Trophoblast cell (in vitro differentiated cells and primary cell): ENCODE measurements at regions not wholly inside any gene's neighbourhood (a gene's known extent, or its start where the extent isn't known, plus 50 kb on each side); places are given as distances from the start of the nearest gene placed in this dataset.

ENCODE experiments used
- DNase-seq, 2 donors: peaks; one replicate each; pipeline ENCODE4 v3.0.0-alpha.2; 2016
- H2AFZ ChIP-seq: 2 replicates; pipeline ENCODE4 v1.6.1; 2013; ENCODE audit warnings: low read length, moderate library complexity, mild to moderate bottlenecking; ENCODE audit not compliant: insufficient read depth, poor library complexity
- H2AK5ac ChIP-seq: 2 replicates; pipeline ENCODE4 v1.6.1; 2013; ENCODE audit warnings: mild to moderate bottlenecking, low read length
- H2BK120ac ChIP-seq: 2 replicates; pipeline ENCODE4 v1.6.1; 2013; ENCODE audit warnings: low read length, mild to moderate bottlenecking, moderate library complexity; ENCODE audit not compliant: insufficient read depth, poor library complexity
- H2BK12ac ChIP-seq: 2 replicates; pipeline ENCODE4 v1.6.1; 2013; ENCODE audit warnings: mild to moderate bottlenecking, low read length, moderate library complexity
- H2BK5ac ChIP-seq: 2 replicates; pipeline ENCODE4 v1.6.1; 2013; ENCODE audit warnings: low read length, low read depth, moderate library complexity, mild to moderate bottlenecking; ENCODE audit not compliant: poor library complexity
- H3K14ac ChIP-seq: 2 replicates; pipeline ENCODE4 v1.6.1; 2013; ENCODE audit warnings: mild to moderate bottlenecking, low read length
- H3K18ac ChIP-seq: 2 replicates; pipeline ENCODE4 v1.6.1; 2013; ENCODE audit warnings: mild to moderate bottlenecking, low read length
- H3K23ac ChIP-seq: 2 replicates; pipeline ENCODE4 v1.6.1; 2013; ENCODE audit warnings: low read length
- H3K27ac ChIP-seq: 2 replicates; pipeline ENCODE4 v1.5.1; 2013; ENCODE audit warnings: low read depth, mild to moderate bottlenecking, inconsistent platforms, low read length, moderate library complexity
- H3K27me3 ChIP-seq: 2 replicates; pipeline ENCODE4 v1.6.1; 2013; ENCODE audit warnings: inconsistent platforms, mild to moderate bottlenecking, low read length, moderate library complexity; ENCODE audit not compliant: insufficient read depth
- H3K36me3 ChIP-seq, 2 experiments: 1 replicate in 1 of 2; 2 replicates in 1 of 2; pipeline ENCODE4 v1.6.1; 2013; ENCODE audit warnings: low read length in 2 of 2, mild to moderate bottlenecking in 2 of 2, moderate library complexity in 1 of 2; ENCODE audit not compliant: insufficient read depth in 2 of 2, control insufficient read depth in 1 of 2
- H3K4ac ChIP-seq: 2 replicates; pipeline ENCODE4 v1.6.1; 2013; ENCODE audit warnings: low read depth, mild to moderate bottlenecking, low read length, moderate library complexity
- H3K4me1 ChIP-seq, 2 experiments: 1 replicate in 1 of 2; 2 replicates in 1 of 2; pipeline ENCODE4 v1.6.1; 2013; ENCODE audit warnings: low read length in 2 of 2, mild to moderate bottlenecking in 2 of 2, moderate library complexity in 1 of 2; ENCODE audit not compliant: insufficient read depth in 2 of 2, control insufficient read depth in 1 of 2
- H3K4me2 ChIP-seq: 2 replicates; pipeline ENCODE4 v1.6.1; 2013; ENCODE audit warnings: inconsistent platforms, mild to moderate bottlenecking, low read length, moderate library complexity
- H3K4me3 ChIP-seq: 2 replicates; pipeline ENCODE4 v1.5.1; 2013; ENCODE audit warnings: mild to moderate bottlenecking, low read depth, low read length, inconsistent platforms
- H3K79me1 ChIP-seq: one replicate; pipeline ENCODE4 v1.6.1; 2013; ENCODE audit warnings: low read length
- H3K79me2 ChIP-seq: 2 replicates; pipeline ENCODE4 v1.6.1; 2013; ENCODE audit warnings: low read length, mild to moderate bottlenecking; ENCODE audit not compliant: control insufficient read depth, insufficient read depth, poor library complexity
- H3K9ac ChIP-seq: 2 replicates; pipeline ENCODE4 v1.6.1; 2013; ENCODE audit warnings: mild to moderate bottlenecking, low read length
- H3K9me3 ChIP-seq: 2 replicates; pipeline ENCODE4 v1.6.1; 2013; ENCODE audit warnings: low read depth, mild to moderate bottlenecking, control low read depth, inconsistent platforms, low read length; ENCODE audit not compliant: insufficient read depth
- H4K12ac ChIP-seq: 2 replicates; pipeline ENCODE4 v1.6.1; 2013; ENCODE audit warnings: low read depth, mild to moderate bottlenecking, low read length, moderate library complexity
- H4K8ac ChIP-seq: 2 replicates; pipeline ENCODE4 v1.6.1; 2013; ENCODE audit warnings: low read depth, mild to moderate bottlenecking, low read length, moderate library complexity
- H4K91ac ChIP-seq: one replicate; pipeline ENCODE4 v1.6.1; 2013; ENCODE audit warnings: low read depth, mild to moderate bottlenecking, low read length, moderate library complexity
- WGBS: extraction: QIAGEN DNeasy Blood & Tissue Kit; methylation state at CpG from one replicate; pipeline ENCODE4 v1.1.7; 2013; ENCODE audit warnings: missing lambda C conversion rate; ENCODE audit not compliant: insufficient read length, insufficient coverage; ENCODE audit errors: extremely low coverage; 5-methylcytosine and 5-hydroxymethylcytosine counted together

DNA sequence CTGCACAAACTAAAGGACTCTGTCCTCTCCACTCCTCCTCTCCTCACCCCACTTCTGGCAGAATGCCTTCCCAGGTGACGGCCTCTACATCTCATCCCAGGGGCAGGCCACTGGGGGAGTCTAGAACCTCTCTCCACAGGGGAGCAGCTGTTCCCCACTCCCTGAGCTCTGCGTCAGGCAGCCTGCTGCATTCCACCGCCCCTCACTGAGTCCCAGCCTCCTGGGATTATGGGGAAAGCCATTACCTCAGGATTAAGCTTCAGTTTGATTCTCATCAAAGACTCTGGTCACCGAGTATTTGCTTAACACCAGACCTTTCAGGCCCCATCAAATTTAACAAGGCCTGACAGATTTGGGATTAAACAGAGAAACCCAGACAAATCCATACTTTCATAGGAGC lies 405.9 kb downstream of the NXPE2 start:
- WGBS = no CpG with 5 or more reads among the region's 4 CpGs
- no peak for DNase-seq
- Histone ChIP-seq H4K12ac (no peak overlapping the region), H4K91ac (no peak overlapping the region), H3K4me1 (no peaks in the 10 kb centered on the region), H3K14ac (no peak overlapping the region), H2AK5ac (no peak overlapping the region), H2BK120ac (no peak overlapping the region), H3K9me3 (peaks cover 2% of the 10 kb centered on the region), H2AFZ (no peak overlapping the region), H3K27ac (no peak overlapping the region), H3K27me3 (no peaks in the 10 kb centered on the region), H3K23ac (no peak overlapping the region), H4K8ac (no peak overlapping the region), H3K79me1 (no peaks in the 10 kb centered on the region), H3K4me3 (no peak overlapping the region), H3K9ac (no peak overlapping the region), H2BK12ac (no peak overlapping the region), H3K18ac (no peak overlapping the region), H3K36me3 (no peaks in the 10 kb centered on the region), H3K4me2 (no peak overlapping the region), H2BK5ac (no peak overlapping the region), H3K4ac (no peak overlapping the region), H3K79me2 (no peaks in the 10 kb centered on the region)

DNA sequence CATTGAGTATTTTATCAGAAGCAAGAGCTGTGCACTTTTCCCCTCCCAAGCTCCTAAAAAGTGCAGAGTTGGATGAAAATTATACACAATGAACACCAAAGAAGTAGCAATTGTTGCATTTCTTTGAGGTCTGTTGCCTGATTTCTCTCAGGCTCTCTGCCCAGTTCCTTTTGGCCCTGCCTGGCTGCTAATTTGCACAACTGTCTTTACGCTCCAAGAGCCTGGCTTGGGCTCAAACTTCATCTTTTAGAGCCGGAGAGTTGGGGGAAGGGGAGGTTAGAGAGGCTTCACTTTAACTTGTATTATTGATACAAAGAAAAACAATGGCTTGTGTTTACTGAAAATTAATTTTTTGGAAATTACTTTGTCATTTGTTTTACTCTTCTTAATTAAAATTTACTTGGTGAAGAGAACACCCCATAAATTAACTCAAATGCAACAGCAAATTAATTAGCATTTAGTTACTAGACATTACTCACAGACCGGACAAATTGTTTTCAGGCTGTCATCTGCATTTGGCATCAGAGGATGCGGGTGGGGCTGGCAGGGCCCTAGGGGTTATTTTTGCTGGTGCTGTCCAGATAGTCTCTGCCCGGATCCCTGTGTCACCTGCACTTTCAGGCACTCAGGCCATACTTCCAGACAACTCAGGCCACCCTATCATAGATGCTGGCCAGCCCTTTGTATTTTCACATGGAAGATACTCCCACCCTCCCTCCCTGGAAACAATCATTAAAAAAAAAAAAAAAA lies 407.3 kb downstream of the NXPE2 start:
- Histone ChIP-seq H3K14ac (no peak overlapping the region), H4K8ac (no peak overlapping the region), H3K18ac (no peak overlapping the region), H3K79me2 (no peaks in the 10 kb centered on the region), H2BK120ac (no peak overlapping the region), H3K4me2 (no peak overlapping the region), H3K9ac (no peak overlapping the region), H3K36me3 (no peaks in the 10 kb centered on the region), H3K4ac (no peak overlapping the region), H3K79me1 (no peaks in the 10 kb centered on the region), H3K27ac (no peak overlapping the region), H3K27me3 (no peaks in the 10 kb centered on the region), H4K12ac (no peak overlapping the region), H4K91ac (no peak overlapping the region), H3K23ac (no peak overlapping the region), H2AFZ (no peak overlapping the region), H3K9me3 (peaks cover 2% of the 10 kb centered on the region), H3K4me1 (no peaks in the 10 kb centered on the region), H2BK12ac (no peak overlapping the region), H2AK5ac (no peak overlapping the region), H3K4me3 (no peak overlapping the region), H2BK5ac (no peak overlapping the region)
- no CpG with 5 or more reads among the region's 5 CpGs for WGBS
- DNase-seq = peak; percentile 69 to 88

DNA sequence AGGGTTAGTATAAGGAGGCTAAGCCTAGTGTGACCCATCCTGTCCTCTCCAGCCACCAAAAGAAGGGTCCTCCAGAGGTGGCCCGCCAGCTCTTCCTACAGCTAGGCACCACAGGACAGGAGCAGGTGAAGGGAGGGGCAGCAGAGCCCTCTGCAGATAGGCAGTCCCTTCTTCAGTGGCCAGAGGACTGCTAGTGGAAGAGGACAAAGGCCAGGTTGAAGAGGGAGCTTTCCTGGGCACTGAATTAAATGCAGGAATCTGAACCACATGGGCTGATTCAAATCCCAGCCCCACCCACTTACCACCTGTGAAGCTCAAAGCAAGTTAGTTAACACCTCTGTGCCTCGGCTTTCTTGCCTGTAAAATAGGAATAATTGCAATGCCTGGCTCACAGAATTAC lies 409.5 kb downstream of the NXPE2 start:
- no peak overlapping the region for H2AFZ ChIP-seq
- no peaks in the 10 kb centered on the region for H3K79me1 ChIP-seq
- no peaks in the 10 kb centered on the region for H3K27me3 ChIP-seq
- H3K4ac ChIP-seq = no peak overlapping the region
- no peak for DNase-seq
- no peak overlapping the region for H4K8ac ChIP-seq
- no peak overlapping the region for H4K12ac ChIP-seq
- no peak overlapping the region for H2BK5ac ChIP-seq
- no peak overlapping the region for H2AK5ac ChIP-seq
- no peak overlapping the region for H3K4me2 ChIP-seq
- H3K23ac ChIP-seq = no peak overlapping the region
- H3K4me3 ChIP-seq = no peak overlapping the region
- no peaks in the 10 kb centered on the region for H3K79me2 ChIP-seq
- WGBS = no CpG with 5 or more reads among the region's 2 CpGs
- H2BK120ac ChIP-seq = no peak overlapping the region
- H3K27ac ChIP-seq = no peak overlapping the region
- no peak overlapping the region for H3K9ac ChIP-seq
- peaks cover 2% of the 10 kb centered on the region for H3K9me3 ChIP-seq
- no peak overlapping the region for H3K18ac ChIP-seq
- no peak overlapping the region for H3K14ac ChIP-seq
- H2BK12ac ChIP-seq = no peak overlapping the region
- H3K4me1 ChIP-seq = no peaks in the 10 kb centered on the region
- H3K36me3 ChIP-seq = no peaks in the 10 kb centered on the region
- H4K91ac ChIP-seq = no peak overlapping the region

DNA sequence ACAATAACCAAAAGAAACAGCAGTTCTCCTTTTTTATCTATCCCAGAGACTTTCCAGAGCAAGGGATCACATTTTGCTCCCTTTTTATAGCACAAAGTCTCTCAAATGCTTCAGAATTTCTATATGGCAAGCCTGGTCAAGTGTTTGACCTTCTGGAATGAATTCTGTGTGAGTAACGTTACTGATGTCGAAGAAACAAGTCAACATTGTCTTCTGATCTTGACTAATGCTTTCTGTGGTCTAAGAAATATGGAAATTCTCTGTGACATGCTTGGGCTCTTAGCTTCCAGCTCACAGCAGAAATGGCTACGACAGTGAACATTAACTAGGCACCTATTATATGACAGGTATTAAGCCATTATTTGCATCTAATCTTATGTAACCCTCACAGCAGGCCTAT lies 411.7 kb downstream of the CADM1 start:
- Histone ChIP-seq H2AK5ac (no peak overlapping the region), H3K79me1 (no peaks in the 10 kb centered on the region), H3K9ac (no peak overlapping the region), H3K27me3 (no peaks in the 10 kb centered on the region), H2BK12ac (no peak overlapping the region), H4K12ac (no peak overlapping the region), H3K9me3 (peaks cover 2% of the 10 kb centered on the region), H3K27ac (no peak overlapping the region), H4K91ac (no peak overlapping the region), H3K4me2 (no peak overlapping the region), H2AFZ (no peak overlapping the region), H2BK120ac (no peak overlapping the region), H3K4ac (no peak overlapping the region), H2BK5ac (no peak overlapping the region), H3K14ac (no peak overlapping the region), H3K36me3 (no peaks in the 10 kb centered on the region), H4K8ac (no peak overlapping the region), H3K4me1 (no peaks in the 10 kb centered on the region), H3K4me3 (no peak overlapping the region), H3K23ac (no peak overlapping the region), H3K79me2 (no peaks in the 10 kb centered on the region), H3K18ac (no peak overlapping the region)
- no peak for DNase-seq
- WGBS = no CpG with 5 or more reads among the region's 3 CpGs
